Cardiac muscle cell (in vitro differentiated cells and primary cell): ENCODE measurements at regions not wholly inside any gene's neighbourhood (a gene's known extent, or its start where the extent isn't known, plus 50 kb on each side); places are given as distances from the start of the nearest gene placed in this dataset.
A peak's percentile ranks its signal among the peaks of the same experiment; 100 is the strongest.

Source experiments
- DNase-seq, 2 donors: peaks; one replicate each; pipeline versions ENCODE4 v3.0.0 to v3.0.0-alpha.2; 2010 to 2017; ENCODE audit warnings: low read depth in 1 of 2, low spot score in 1 of 2
- H3K27ac ChIP-seq: fragments of 200-600 bp; sonication (generic); 2 replicates; pipeline ENCODE4 v1.5.1; 2016
- H3K27me3 ChIP-seq: fragments of 200-600 bp; sonication (generic); 2 replicates; pipeline ENCODE4 v1.6.0; 2016; ENCODE audit warnings: control low read depth
- H3K36me3 ChIP-seq: fragments of 200-600 bp; sonication (generic); 2 replicates; pipeline ENCODE4 v1.5.1; 2016; ENCODE audit warnings: control low read depth
- H3K4me1 ChIP-seq: fragments of 200-600 bp; sonication (generic); 2 replicates; pipeline ENCODE4 v1.8.1; 2017; ENCODE audit warnings: low read depth, mild to moderate bottlenecking, mixed run types
- H3K4me3 ChIP-seq: fragments of 200-600 bp; sonication (generic); 2 replicates; pipeline ENCODE4 v1.5.1; 2016; ENCODE audit warnings: mild to moderate bottlenecking
- H3K9me3 ChIP-seq: fragments of 200-600 bp; sonication (generic); 2 replicates; pipeline ENCODE4 v1.5.1; 2017; ENCODE audit warnings: low read depth, mild to moderate bottlenecking, control low read depth
- CTCF ChIP-seq: IDR thresholded peaks from 2 replicates; pipeline ENCODE4 v1.5.1; 2012; ENCODE audit warnings: low read depth, mild to moderate bottlenecking, low read length

DNA sequence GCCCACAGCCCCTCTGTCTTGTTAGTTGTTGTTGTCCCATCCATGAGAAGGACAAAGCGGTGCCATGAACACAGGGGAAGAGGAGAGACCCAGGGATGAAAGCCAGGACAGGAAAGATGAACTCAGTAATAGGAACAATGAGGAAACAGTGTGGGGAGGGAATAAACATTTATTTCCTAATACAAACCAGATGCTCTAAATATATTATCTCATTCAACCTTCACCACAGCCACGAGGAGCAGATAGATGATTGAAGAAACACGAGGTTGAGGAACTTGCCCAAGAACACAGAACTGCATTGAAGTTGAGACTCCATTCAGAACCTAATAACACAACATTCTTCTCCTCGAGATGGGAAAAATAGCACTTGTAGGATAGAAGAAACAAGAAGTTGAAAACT lies 53.0 kb upstream of the AIG1 start:
- Histone ChIP-seq H3K9me3 (no peaks in the 10 kb centered on the region), H3K4me3 (no peak overlapping the region), H3K27me3 (no peaks in the 10 kb centered on the region), H3K4me1 (peaks cover 7% of the 10 kb centered on the region), H3K27ac (no peak overlapping the region), H3K36me3 (no peaks in the 10 kb centered on the region)
- no peak for TF ChIP-seq CTCF
- peak in 1 of 2 donors; percentile 29 for DNase-seq

- no peaks in the 10 kb centered on the region for H3K27me3 ChIP-seq
- no peak for TF ChIP-seq CTCF
- DNase-seq = no peak
- H3K9me3 ChIP-seq = no peaks in the 10 kb centered on the region
- H3K36me3 ChIP-seq = no peaks in the 10 kb centered on the region
- H3K4me1 ChIP-seq = no peaks in the 10 kb centered on the region
- no peak overlapping the region for H3K27ac ChIP-seq
- no peak overlapping the region for H3K4me3 ChIP-seq
These were observed 50.8 kb upstream of the AIG1 start for GRCh38 chr6:143009851-143010250.
